ENCODE measurements at regions not wholly inside any gene's neighbourhood (a gene's known extent, or its start where the extent isn't known, plus 50 kb on each side); places are given as distances from the start of the nearest gene placed in this dataset.

DNA sequence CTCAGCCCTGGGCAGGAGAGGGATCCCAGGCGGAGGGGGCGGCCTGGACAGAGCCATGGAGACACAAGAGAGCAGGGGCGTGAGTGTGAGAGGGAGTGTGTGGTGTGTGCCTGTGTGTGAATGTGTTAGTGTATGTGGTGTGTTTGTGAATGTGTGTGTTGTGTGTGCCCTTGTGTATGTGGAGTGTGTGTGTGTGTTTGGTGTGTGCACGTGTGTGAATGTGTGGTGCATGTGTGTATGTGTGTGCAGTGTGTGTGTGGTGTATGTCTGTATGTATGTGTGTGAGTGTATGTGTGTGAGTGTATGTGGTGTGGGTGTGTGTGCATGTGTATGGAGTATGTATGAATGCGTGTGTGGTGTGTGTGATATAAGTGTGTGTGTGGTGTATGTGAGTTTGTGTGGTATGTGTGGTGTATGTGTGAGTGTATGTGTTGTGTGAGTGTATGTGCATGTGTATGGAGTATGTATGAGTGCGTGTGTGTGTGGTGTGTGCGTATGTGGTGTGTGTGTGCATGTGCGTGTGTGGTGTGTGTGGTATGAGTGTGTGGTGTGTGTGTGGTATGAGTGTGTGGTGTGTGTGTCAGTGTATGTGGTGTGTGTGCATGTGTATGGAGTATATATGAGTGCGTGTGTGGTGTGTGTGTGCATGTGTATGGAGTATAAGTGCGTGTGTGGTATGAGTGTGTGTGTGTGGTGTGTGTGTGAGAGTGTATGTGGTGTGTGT, 175.2 kb upstream of the AFDN start:
- no peak overlapping the region for H3K27ac ChIP-seq (ENCODE audit: insufficient read depth, low read length)
- no peaks in the 10 kb centered on the region for H4K20me1 ChIP-seq (ENCODE audit: control insufficient read depth, extremely low read depth, insufficient read depth, low read length)
- no peak overlapping the region for H3K4me2 ChIP-seq (ENCODE audit: extremely low read depth, insufficient read depth, low read length)
- H3K9me3 ChIP-seq (ENCODE audit: control insufficient read depth, insufficient read depth, low read depth, low read length): peaks cover 6% of the 10 kb centered on the region
- no peak overlapping the region for H2AFZ ChIP-seq (ENCODE audit: low read length)
- H3K4me1 ChIP-seq (ENCODE audit: control insufficient read depth, extremely low read depth, insufficient read depth, low read length): no peaks in the 10 kb centered on the region
- no peak overlapping the region for H3K4me3 ChIP-seq (replicated peaks in 1 of 4; ENCODE audit: control extremely low read depth in 1 of 4, insufficient read depth in 1 of 4, low read depth in 3 of 4, low read length in 4 of 4)
- no peaks in the 10 kb centered on the region for H3K79me2 ChIP-seq (ENCODE audit: control insufficient read depth, insufficient read depth, low read length)
- H3K27me3 ChIP-seq (ENCODE audit: control insufficient read depth, insufficient read depth, low read length): no peaks in the 10 kb centered on the region
- TF ChIP-seq EZH2 (IDR thresholded peaks at IDR 0.05; ENCODE audit: low read length, missing control alignments): no peak
- TF ChIP-seq, protein P1, sequence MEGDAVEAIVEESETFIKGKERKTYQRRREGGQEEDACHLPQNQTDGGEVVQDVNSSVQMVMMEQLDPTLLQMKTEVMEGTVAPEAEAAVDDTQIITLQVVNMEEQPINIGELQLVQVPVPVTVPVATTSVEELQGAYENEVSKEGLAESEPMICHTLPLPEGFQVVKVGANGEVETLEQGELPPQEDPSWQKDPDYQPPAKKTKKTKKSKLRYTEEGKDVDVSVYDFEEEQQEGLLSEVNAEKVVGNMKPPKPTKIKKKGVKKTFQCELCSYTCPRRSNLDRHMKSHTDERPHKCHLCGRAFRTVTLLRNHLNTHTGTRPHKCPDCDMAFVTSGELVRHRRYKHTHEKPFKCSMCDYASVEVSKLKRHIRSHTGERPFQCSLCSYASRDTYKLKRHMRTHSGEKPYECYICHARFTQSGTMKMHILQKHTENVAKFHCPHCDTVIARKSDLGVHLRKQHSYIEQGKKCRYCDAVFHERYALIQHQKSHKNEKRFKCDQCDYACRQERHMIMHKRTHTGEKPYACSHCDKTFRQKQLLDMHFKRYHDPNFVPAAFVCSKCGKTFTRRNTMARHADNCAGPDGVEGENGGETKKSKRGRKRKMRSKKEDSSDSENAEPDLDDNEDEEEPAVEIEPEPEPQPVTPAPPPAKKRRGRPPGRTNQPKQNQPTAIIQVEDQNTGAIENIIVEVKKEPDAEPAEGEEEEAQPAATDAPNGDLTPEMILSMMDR (conservative IDR thresholded peaks at IDR 0.05 in 1 of 2, IDR thresholded peaks at IDR 0.05 in 1 of 2; ENCODE audit: low read depth in 1 of 2, low read length in 2 of 2): no peak
- no peak for DNase-seq (ENCODE audit: low read depth in 2 of 2)
- H3K36me3 ChIP-seq (ENCODE audit: control insufficient read depth, insufficient read depth, low read length): no peaks in the 10 kb centered on the region
- H3K9ac ChIP-seq (ENCODE audit: insufficient read depth, low read length): no peak overlapping the region

DNA sequence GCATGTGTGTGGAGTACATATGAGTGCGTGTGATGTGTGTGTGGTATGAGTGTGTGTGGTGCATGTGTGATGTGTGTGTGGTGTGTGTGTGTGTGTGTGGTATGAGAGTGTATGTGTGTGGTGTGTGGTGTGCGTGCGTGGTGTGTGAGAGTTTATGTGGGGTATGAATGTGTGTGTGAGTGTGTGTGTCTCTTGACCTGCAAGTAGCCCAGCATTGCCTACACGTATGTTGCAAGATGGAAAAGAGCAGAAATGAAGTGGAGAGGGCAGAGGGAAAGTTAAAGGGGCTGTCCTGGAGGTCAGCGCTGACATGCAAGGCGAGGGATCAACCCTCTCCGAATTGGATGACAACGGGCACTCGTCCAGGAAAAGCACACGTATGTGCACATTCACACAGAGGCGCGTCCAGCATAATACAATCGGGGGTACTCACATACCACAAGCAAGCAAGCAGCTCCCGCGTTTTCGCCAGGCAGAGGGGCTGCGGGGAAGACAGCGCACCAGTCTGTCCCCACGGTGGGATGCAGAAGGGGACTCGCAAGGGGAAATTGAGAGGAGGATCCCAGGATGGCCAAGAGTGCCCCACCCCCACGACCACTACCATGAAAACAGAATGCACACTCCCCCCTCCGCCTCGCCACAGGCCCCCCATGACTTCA, 174.5 kb upstream of the AFDN start:
- no peak for DNase-seq (ENCODE audit: low read depth in 2 of 2)
- Histone ChIP-seq H3K36me3 (ENCODE audit: control insufficient read depth, insufficient read depth, low read length) (no peaks in the 10 kb centered on the region), H3K79me2 (ENCODE audit: control insufficient read depth, insufficient read depth, low read length) (no peaks in the 10 kb centered on the region), H3K27me3 (ENCODE audit: control insufficient read depth, insufficient read depth, low read length) (no peaks in the 10 kb centered on the region), H3K27ac (ENCODE audit: insufficient read depth, low read length) (no peak overlapping the region), H3K4me1 (ENCODE audit: control insufficient read depth, extremely low read depth, insufficient read depth, low read length) (no peaks in the 10 kb centered on the region), H2AFZ (ENCODE audit: low read length) (no peak overlapping the region), H3K4me2 (ENCODE audit: extremely low read depth, insufficient read depth, low read length) (no peak overlapping the region), H4K20me1 (ENCODE audit: control insufficient read depth, extremely low read depth, insufficient read depth, low read length) (no peaks in the 10 kb centered on the region), H3K9me3 (ENCODE audit: control insufficient read depth, insufficient read depth, low read depth, low read length) (peaks cover 6% of the 10 kb centered on the region), H3K4me3 (replicated peaks in 1 of 4; ENCODE audit: control extremely low read depth in 1 of 4, insufficient read depth in 1 of 4, low read depth in 3 of 4, low read length in 4 of 4) (no peak overlapping the region), H3K9ac (ENCODE audit: insufficient read depth, low read length) (no peak overlapping the region)
- TF ChIP-seq, protein P1 (conservative IDR thresholded peaks at IDR 0.05 in 1 of 2, IDR thresholded peaks at IDR 0.05 in 1 of 2; ENCODE audit: low read depth in 1 of 2, low read length in 2 of 2): no peak

DNA sequence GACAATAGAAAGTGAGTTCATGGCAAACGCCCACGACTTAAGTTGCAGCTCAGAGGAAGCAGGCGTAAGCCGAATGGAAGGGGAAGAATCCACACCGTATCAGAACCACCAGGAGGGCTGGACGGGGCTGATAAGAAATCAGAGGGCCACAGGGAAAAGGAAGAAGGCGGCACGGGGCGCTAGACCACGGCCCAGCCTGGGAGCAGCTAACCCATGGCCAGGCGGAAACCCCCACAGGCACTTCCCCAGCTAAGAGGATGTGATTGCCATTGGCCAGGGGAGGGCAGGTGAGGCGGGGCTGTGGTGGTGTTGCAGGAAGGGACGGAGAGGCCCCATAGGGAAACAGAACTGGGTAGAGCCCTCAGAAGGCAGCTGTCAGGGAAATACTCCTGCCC, 174.0 kb upstream of the AFDN start:
- TF ChIP-seq, protein P1 (conservative IDR thresholded peaks at IDR 0.05 in 1 of 2, IDR thresholded peaks at IDR 0.05 in 1 of 2; ENCODE audit: low read depth in 1 of 2, low read length in 2 of 2): no peak
- no peak for TF ChIP-seq EZH2 (IDR thresholded peaks at IDR 0.05; ENCODE audit: low read length, missing control alignments)

More for the DNA sequence above, 174.0 kb upstream of the AFDN start:
- no peak for DNase-seq (ENCODE audit: low read depth in 2 of 2)
- H3K27me3 ChIP-seq (ENCODE audit: control insufficient read depth, insufficient read depth, low read length): no peaks in the 10 kb centered on the region
- no peak overlapping the region for H3K9ac ChIP-seq (ENCODE audit: insufficient read depth, low read length)
- H2AFZ ChIP-seq (ENCODE audit: low read length): no peak overlapping the region
- no peaks in the 10 kb centered on the region for H3K4me1 ChIP-seq (ENCODE audit: control insufficient read depth, extremely low read depth, insufficient read depth, low read length)
- H3K27ac ChIP-seq (ENCODE audit: insufficient read depth, low read length): no peak overlapping the region
- no peaks in the 10 kb centered on the region for H3K36me3 ChIP-seq (ENCODE audit: control insufficient read depth, insufficient read depth, low read length)
- no peak overlapping the region for H3K4me3 ChIP-seq (replicated peaks in 1 of 4; ENCODE audit: control extremely low read depth in 1 of 4, insufficient read depth in 1 of 4, low read depth in 3 of 4, low read length in 4 of 4)
- H3K4me2 ChIP-seq (ENCODE audit: extremely low read depth, insufficient read depth, low read length): no peak overlapping the region
- H3K79me2 ChIP-seq (ENCODE audit: control insufficient read depth, insufficient read depth, low read length): no peaks in the 10 kb centered on the region
- peaks cover 6% of the 10 kb centered on the region for H3K9me3 ChIP-seq (ENCODE audit: control insufficient read depth, insufficient read depth, low read depth, low read length)
- H4K20me1 ChIP-seq (ENCODE audit: control insufficient read depth, extremely low read depth, insufficient read depth, low read length): no peaks in the 10 kb centered on the region

Measured in fibroblast of lung (primary cell).